ENCODE measurements at regions not wholly inside any gene's neighbourhood (a gene's known extent, or its start where the extent isn't known, plus 50 kb on each side); places are given as distances from the start of the nearest gene placed in this dataset.

DNA sequence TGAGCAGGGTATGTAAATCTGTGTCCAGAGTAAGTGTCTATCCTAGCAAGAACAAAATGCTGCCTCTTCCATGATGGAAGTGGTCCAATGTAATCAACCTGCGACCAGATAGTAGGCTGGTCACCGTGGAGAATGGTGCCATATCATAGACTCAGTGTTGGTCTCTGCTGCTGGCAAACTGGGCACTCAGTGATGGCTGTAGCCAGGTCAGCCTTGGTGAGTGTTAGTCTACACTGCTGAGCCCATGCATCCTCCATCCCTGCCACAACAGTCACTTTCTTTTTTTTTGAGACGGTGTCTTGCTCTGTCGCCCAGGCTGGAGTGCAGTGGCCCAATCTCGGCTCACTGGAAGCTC is 69.3 kb downstream of the CHRD start:
- TF ChIP-seq GATA2 (IDR thresholded peaks at IDR 0.05; ENCODE audit: low read depth, low read length): no peak
- no peak for TF ChIP-seq GATA3 (IDR thresholded peaks at IDR 0.05; ENCODE audit: low read depth, low read length)
